Astrocyte (in vitro differentiated cells and primary cell): ENCODE measurements at regions not wholly inside any gene's neighbourhood (a gene's known extent, or its start where the extent isn't known, plus 50 kb on each side); places are given as distances from the start of the nearest gene placed in this dataset.
"Not testable (repeated sequence)": the region's sequence is repeated elsewhere in the genome, so short reads cannot be mapped to it uniquely, and the experiment has no call there.

Experiments
- DNase-seq: peaks from one replicate; pipeline ENCODE4 v3.0.0-alpha.2; 2010; ENCODE audit warnings: low read depth
- FAIRE-seq: peaks from 2 replicates; lab custom pipeline; 2011; peaks lifted over from hg19 to GRCh38; lab: Jason Lieb, UNC
- H2AFZ ChIP-seq: 2 replicates; pipeline ENCODE4 v1.6.0; 2012; ENCODE audit warnings: low read depth, low read length, inconsistent platforms
- H3K27ac ChIP-seq: 2 replicates; pipeline ENCODE4 v1.5.1; 2011; ENCODE audit warnings: low read depth, low read length, inconsistent platforms
- H3K27me3 ChIP-seq: 2 replicates; pipeline ENCODE4 v1.6.0; 2011; ENCODE audit warnings: low read length, inconsistent platforms; ENCODE audit not compliant: insufficient read depth
- H3K36me3 ChIP-seq: 2 replicates; pipeline ENCODE4 v1.5.1; 2011; ENCODE audit warnings: low read length, inconsistent platforms; ENCODE audit not compliant: insufficient read depth
- H3K4me1 ChIP-seq: 2 replicates; pipeline ENCODE4 v1.5.1; 2011; ENCODE audit warnings: low read length, inconsistent platforms; ENCODE audit not compliant: insufficient read depth
- H3K4me2 ChIP-seq: 2 replicates; pipeline ENCODE4 v1.6.0; 2012; ENCODE audit warnings: low read length, inconsistent platforms
- H3K4me3 ChIP-seq: 2 replicates; pipeline ENCODE4 v1.5.1; 2011; ENCODE audit warnings: low read depth, mild to moderate bottlenecking, low read length, inconsistent platforms; ENCODE audit not compliant: insufficient read depth
- H3K79me2 ChIP-seq: 2 replicates; pipeline ENCODE4 v1.6.0; 2012; ENCODE audit warnings: mild to moderate bottlenecking, low read length, inconsistent platforms; ENCODE audit not compliant: insufficient read depth
- H3K9ac ChIP-seq: 2 replicates; pipeline ENCODE4 v1.6.0; 2012; ENCODE audit warnings: mild to moderate bottlenecking, low read length, inconsistent platforms
- H3K9me3 ChIP-seq: 2 replicates; pipeline ENCODE4 v1.5.1; 2012; ENCODE audit warnings: low read depth, mild to moderate bottlenecking, low read length, inconsistent platforms; ENCODE audit not compliant: insufficient read depth
- H4K20me1 ChIP-seq: 2 replicates; pipeline ENCODE4 v1.6.0; 2012; ENCODE audit warnings: low read length, inconsistent platforms; ENCODE audit not compliant: insufficient read depth
- H3K27ac Mint-ChIP-seq: one replicate; pipeline ENCODE4 v1.8.0; 2021; ENCODE audit warnings: mild to moderate bottlenecking, mixed read lengths; ENCODE audit not compliant: unreplicated experiment
- H3K27me3 Mint-ChIP-seq: one replicate; pipeline ENCODE4 v1.8.0; 2021; ENCODE audit warnings: low read depth, mixed read lengths; ENCODE audit not compliant: unreplicated experiment
- H3K36me3 Mint-ChIP-seq: one replicate; pipeline ENCODE4 v1.8.0; 2021; ENCODE audit warnings: low read depth, mixed read lengths; ENCODE audit not compliant: unreplicated experiment
- H3K4me1 Mint-ChIP-seq: one replicate; pipeline ENCODE4 v1.8.0; 2021; ENCODE audit warnings: low read depth, mixed read lengths; ENCODE audit not compliant: unreplicated experiment
- H3K4me3 Mint-ChIP-seq: one replicate; pipeline ENCODE4 v1.8.0; 2021; ENCODE audit warnings: mild to moderate bottlenecking, moderate library complexity, mixed read lengths; ENCODE audit not compliant: unreplicated experiment
- H3K9me3 Mint-ChIP-seq: one replicate; pipeline ENCODE4 v1.8.0; 2021; ENCODE audit warnings: mild to moderate bottlenecking, mixed read lengths; ENCODE audit not compliant: unreplicated experiment
- CTCF ChIP-seq: IDR thresholded peaks from 2 replicates; pipeline ENCODE4 v1.5.1; 2011; ENCODE audit warnings: low read depth, mild to moderate bottlenecking, inconsistent platforms, low read length, moderate library complexity; ENCODE audit not compliant: insufficient read depth
- EZH2 ChIP-seq: IDR thresholded peaks from 2 replicates; pipeline ENCODE4 v1.6.1; 2012; ENCODE audit warnings: mild to moderate bottlenecking, low read length, inconsistent platforms; ENCODE audit not compliant: insufficient read depth

GRCh38 chr4:3631544-3632266, 99.5 kb upstream of the LRPAP1 start:
- H3K36me3 Mint-ChIP-seq, H3K27ac Mint-ChIP-seq, H3K27me3 ChIP-seq, H3K79me2 ChIP-seq, H2AFZ ChIP-seq, H4K20me1 ChIP-seq, H3K36me3 ChIP-seq, H3K4me3 Mint-ChIP-seq, H3K4me1 ChIP-seq, FAIRE-seq, H3K4me3 ChIP-seq, H3K27ac ChIP-seq, H3K4me1 Mint-ChIP-seq, H3K9me3 Mint-ChIP-seq, H3K9me3 ChIP-seq, H3K9ac ChIP-seq, H3K4me2 ChIP-seq, DNase-seq: not testable (repeated sequence)
- H3K27me3 Mint-ChIP-seq: peaks cover 16% of the 10 kb centered on the region

- H4K20me1 ChIP-seq: no peaks in the 10 kb centered on the region
- H3K9ac ChIP-seq: no peak overlapping the region
- H3K27ac ChIP-seq: no peak overlapping the region
- H3K79me2 ChIP-seq: no peaks in the 10 kb centered on the region
- H3K27ac Mint-ChIP-seq: no peak overlapping the region
- TF ChIP-seq CTCF (no peak), EZH2 (no peak)
- peaks cover 16% of the 10 kb centered on the region for H3K27me3 Mint-ChIP-seq
- H3K4me2 ChIP-seq: no peak overlapping the region
- H3K4me3 ChIP-seq: no peak overlapping the region
- H3K9me3 Mint-ChIP-seq: peaks cover 5% of the 10 kb centered on the region
- H3K36me3 Mint-ChIP-seq: no peaks in the 10 kb centered on the region
- H3K27me3 ChIP-seq: no peaks in the 10 kb centered on the region
- no peak overlapping the region for H3K4me3 Mint-ChIP-seq
- no peak overlapping the region for H2AFZ ChIP-seq
- H3K4me1 ChIP-seq: no peaks in the 10 kb centered on the region
- DNase-seq (no peak), FAIRE-seq (no peak)
- H3K36me3 ChIP-seq: no peaks in the 10 kb centered on the region
- peaks cover 4% of the 10 kb centered on the region for H3K4me1 Mint-ChIP-seq
- no peaks in the 10 kb centered on the region for H3K9me3 ChIP-seq
These were observed 98.6 kb upstream of the LRPAP1 start for GRCh38 chr4:3630598-3631543.

- FAIRE-seq: no peak
- H3K27ac ChIP-seq: no peak overlapping the region
- H3K9me3 ChIP-seq: no peaks in the 10 kb centered on the region
- H3K36me3 ChIP-seq: no peaks in the 10 kb centered on the region
- H3K4me3 Mint-ChIP-seq: no peak overlapping the region
- no peaks in the 10 kb centered on the region for H3K4me1 ChIP-seq
- no peak overlapping the region for H3K9ac ChIP-seq
- H3K27ac Mint-ChIP-seq: no peak overlapping the region
- peaks cover 5% of the 10 kb centered on the region for H3K9me3 Mint-ChIP-seq
- no peak for DNase-seq
- H3K27me3 Mint-ChIP-seq: peaks cover 23% of the 10 kb centered on the region
- no peaks in the 10 kb centered on the region for H3K79me2 ChIP-seq
- H3K4me3 ChIP-seq: no peak overlapping the region
- H2AFZ ChIP-seq: no peak overlapping the region
- H3K36me3 Mint-ChIP-seq: no peaks in the 10 kb centered on the region
- H3K4me2 ChIP-seq: no peak overlapping the region
- H3K4me1 Mint-ChIP-seq: peaks cover 4% of the 10 kb centered on the region
- no peaks in the 10 kb centered on the region for H3K27me3 ChIP-seq
- TF ChIP-seq CTCF (no peak), EZH2 (no peak)
- H4K20me1 ChIP-seq: no peaks in the 10 kb centered on the region
These were observed 97.9 kb upstream of the LRPAP1 start for GRCh38 chr4:3630136-3630597.
